ENCODE measurements at regions not wholly inside any gene's neighbourhood (a gene's known extent, or its start where the extent isn't known, plus 50 kb on each side); places are given as distances from the start of the nearest gene placed in this dataset.

- no peak overlapping the region for H3K4me3 ChIP-seq (ENCODE audit: control insufficient read depth in 2 of 3, extremely low read depth in 1 of 3, insufficient read depth in 2 of 3, low read depth in 1 of 3, low read length in 3 of 3)
- no peak overlapping the region for H3K4me2 ChIP-seq (ENCODE audit: control insufficient read depth, extremely low read depth, insufficient read depth, low read depth, low read length)
- no peaks in the 10 kb centered on the region for H3K4me1 ChIP-seq (ENCODE audit: control insufficient read depth, extremely low read depth, insufficient read depth, low read length)
- H4K20me1 ChIP-seq (ENCODE audit: control insufficient read depth, extremely low read depth, insufficient read depth, low read length) = no peaks in the 10 kb centered on the region
- no peaks in the 10 kb centered on the region for H3K36me3 ChIP-seq (ENCODE audit: control insufficient read depth in 2 of 2, extremely low read depth in 1 of 2, insufficient read depth in 2 of 2, low read length in 2 of 2)
- no peak overlapping the region for H2AFZ ChIP-seq (ENCODE audit: control insufficient read depth, low read length)
- no peak overlapping the region for H3K9ac ChIP-seq (ENCODE audit: control insufficient read depth, extremely low read depth, insufficient read depth, low read length)
- H3K79me2 ChIP-seq (ENCODE audit: control insufficient read depth, insufficient read depth, low read length) = no peaks in the 10 kb centered on the region
- no peak for TF ChIP-seq EZH2 (IDR thresholded peaks at IDR 0.05; ENCODE audit: low read length)
- FAIRE-seq (no peak), DNase-seq (ENCODE audit: low read depth, low spot score) (no peak)
- no peak overlapping the region for H3K27ac ChIP-seq (ENCODE audit: control insufficient read depth, insufficient read depth, low read length)
- H3K9me3 ChIP-seq (ENCODE audit: control insufficient read depth, low read depth, low read length) = no peaks in the 10 kb centered on the region
- dilution Hi-C loops (cut with MboI; ENCODE audit: extremely low pct_ligation_motif_present, low sequenced_read_pairs) = no loop called here
- no peaks in the 10 kb centered on the region for H3K27me3 ChIP-seq (ENCODE audit: control insufficient read depth, extremely low read depth, insufficient read depth, low read length)
- H3K9me1 ChIP-seq (ENCODE audit: control insufficient read depth, extremely low read depth, insufficient read depth, low read length) = no peaks in the 10 kb centered on the region
Measured at GRCh38 chr7:17030559-17030958, 148.8 kb upstream of the AGR3 start.

- no peaks in the 10 kb centered on the region for H3K9me3 ChIP-seq (ENCODE audit: control insufficient read depth, low read depth, low read length)
- FAIRE-seq (no peak), DNase-seq (ENCODE audit: low read depth, low spot score) (no peak)
- H4K20me1 ChIP-seq (ENCODE audit: control insufficient read depth, extremely low read depth, insufficient read depth, low read length) = no peaks in the 10 kb centered on the region
- no peak overlapping the region for H2AFZ ChIP-seq (ENCODE audit: control insufficient read depth, low read length)
- H3K9ac ChIP-seq (ENCODE audit: control insufficient read depth, extremely low read depth, insufficient read depth, low read length) = no peak overlapping the region
- H3K36me3 ChIP-seq (ENCODE audit: control insufficient read depth in 2 of 2, extremely low read depth in 1 of 2, insufficient read depth in 2 of 2, low read length in 2 of 2) = no peaks in the 10 kb centered on the region
- no peak overlapping the region for H3K4me3 ChIP-seq (ENCODE audit: control insufficient read depth in 2 of 3, extremely low read depth in 1 of 3, insufficient read depth in 2 of 3, low read depth in 1 of 3, low read length in 3 of 3)
- H3K4me2 ChIP-seq (ENCODE audit: control insufficient read depth, extremely low read depth, insufficient read depth, low read depth, low read length) = no peak overlapping the region
- no peaks in the 10 kb centered on the region for H3K9me1 ChIP-seq (ENCODE audit: control insufficient read depth, extremely low read depth, insufficient read depth, low read length)
- TF ChIP-seq CTCF (optimal IDR thresholded peaks at IDR 0.05 in 1 of 3, IDR thresholded peaks at IDR 0.05 in 1 of 3, conservative IDR thresholded peaks at IDR 0.05 in 1 of 3; ENCODE audit: extremely low read depth in 1 of 3, insufficient read depth in 2 of 3, low read length in 3 of 3) = no peak
- TF ChIP-seq EZH2 (IDR thresholded peaks at IDR 0.05; ENCODE audit: low read length) = no peak
- H3K27me3 ChIP-seq (ENCODE audit: control insufficient read depth, extremely low read depth, insufficient read depth, low read length) = no peaks in the 10 kb centered on the region
- no peak overlapping the region for H3K27ac ChIP-seq (ENCODE audit: control insufficient read depth, insufficient read depth, low read length)
- no peaks in the 10 kb centered on the region for H3K79me2 ChIP-seq (ENCODE audit: control insufficient read depth, insufficient read depth, low read length)
- H3K4me1 ChIP-seq (ENCODE audit: control insufficient read depth, extremely low read depth, insufficient read depth, low read length) = no peaks in the 10 kb centered on the region
- dilution Hi-C loops (cut with MboI; ENCODE audit: extremely low pct_ligation_motif_present, low sequenced_read_pairs) = no loop called here
Measured at GRCh38 chr7:17031906-17032551, 150.2 kb upstream of the AGR3 start.

- H4K20me1 ChIP-seq (ENCODE audit: control insufficient read depth, extremely low read depth, insufficient read depth, low read length) = no peaks in the 10 kb centered on the region
- no peaks in the 10 kb centered on the region for H3K9me1 ChIP-seq (ENCODE audit: control insufficient read depth, extremely low read depth, insufficient read depth, low read length)
- no peaks in the 10 kb centered on the region for H3K9me3 ChIP-seq (ENCODE audit: control insufficient read depth, low read depth, low read length)
- no peaks in the 10 kb centered on the region for H3K79me2 ChIP-seq (ENCODE audit: control insufficient read depth, insufficient read depth, low read length)
- no peaks in the 10 kb centered on the region for H3K4me1 ChIP-seq (ENCODE audit: control insufficient read depth, extremely low read depth, insufficient read depth, low read length)
- H3K4me3 ChIP-seq (ENCODE audit: control insufficient read depth in 2 of 3, extremely low read depth in 1 of 3, insufficient read depth in 2 of 3, low read depth in 1 of 3, low read length in 3 of 3) = no peak overlapping the region
- no peak overlapping the region for H3K27ac ChIP-seq (ENCODE audit: control insufficient read depth, insufficient read depth, low read length)
- no peak for DNase-seq (ENCODE audit: low read depth, low spot score)
- TF ChIP-seq EZH2 (IDR thresholded peaks at IDR 0.05; ENCODE audit: low read length) (no peak), CTCF (optimal IDR thresholded peaks at IDR 0.05 in 1 of 3, IDR thresholded peaks at IDR 0.05 in 1 of 3, conservative IDR thresholded peaks at IDR 0.05 in 1 of 3; ENCODE audit: extremely low read depth in 1 of 3, insufficient read depth in 2 of 3, low read length in 3 of 3) (no peak)
- dilution Hi-C loops (cut with MboI; ENCODE audit: extremely low pct_ligation_motif_present, low sequenced_read_pairs) = no loop called here
- no peak overlapping the region for H3K9ac ChIP-seq (ENCODE audit: control insufficient read depth, extremely low read depth, insufficient read depth, low read length)
- H3K27me3 ChIP-seq (ENCODE audit: control insufficient read depth, extremely low read depth, insufficient read depth, low read length) = no peaks in the 10 kb centered on the region
- no peaks in the 10 kb centered on the region for H3K36me3 ChIP-seq (ENCODE audit: control insufficient read depth in 2 of 2, extremely low read depth in 1 of 2, insufficient read depth in 2 of 2, low read length in 2 of 2)
- H3K4me2 ChIP-seq (ENCODE audit: control insufficient read depth, extremely low read depth, insufficient read depth, low read depth, low read length) = no peak overlapping the region
- FAIRE-seq = no peak
- no peak overlapping the region for H2AFZ ChIP-seq (ENCODE audit: control insufficient read depth, low read length)
Measured at GRCh38 chr7:17033245-17033644, 151.5 kb upstream of the AGR3 start.

All from keratinocyte (primary cell).